GM19372 (cell line): ENCODE measurements at regions not wholly inside any gene's neighbourhood (a gene's known extent, or its start where the extent isn't known, plus 50 kb on each side); places are given as distances from the start of the nearest gene placed in this dataset.
"Not testable (repeated sequence)": the region's sequence is repeated elsewhere in the genome, so short reads cannot be mapped to it uniquely, and the experiment has no call there.

Experiments
- ATAC-seq: cut with Tn5 transposase; IDR thresholded peaks from one replicate; pipeline ENCODE4 v1.9.1; 2021; ENCODE audit warnings: mild to moderate bottlenecking, low read depth, moderate library complexity; ENCODE audit not compliant: unreplicated experiment

DNA sequence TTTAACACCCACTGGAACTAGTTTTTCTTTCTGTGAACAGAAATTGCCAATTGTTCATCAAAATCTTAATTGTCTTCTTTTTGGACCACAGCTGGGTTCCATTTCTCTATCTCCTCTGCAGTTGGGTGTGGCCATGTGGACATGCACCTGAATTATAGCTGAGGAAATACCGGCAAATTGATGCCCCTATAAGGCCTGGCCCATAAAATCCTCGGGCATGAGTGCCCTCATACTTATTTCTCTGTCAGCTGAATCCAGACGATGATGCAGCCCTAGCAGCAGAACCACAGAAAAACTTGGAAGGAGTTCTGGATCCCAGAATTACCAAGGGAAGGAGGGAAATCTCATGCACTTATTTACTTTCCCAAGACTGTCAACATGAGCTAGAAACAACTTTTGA, 249.0 kb downstream of the CYRIA start:
- ATAC-seq: no peak

DNA sequence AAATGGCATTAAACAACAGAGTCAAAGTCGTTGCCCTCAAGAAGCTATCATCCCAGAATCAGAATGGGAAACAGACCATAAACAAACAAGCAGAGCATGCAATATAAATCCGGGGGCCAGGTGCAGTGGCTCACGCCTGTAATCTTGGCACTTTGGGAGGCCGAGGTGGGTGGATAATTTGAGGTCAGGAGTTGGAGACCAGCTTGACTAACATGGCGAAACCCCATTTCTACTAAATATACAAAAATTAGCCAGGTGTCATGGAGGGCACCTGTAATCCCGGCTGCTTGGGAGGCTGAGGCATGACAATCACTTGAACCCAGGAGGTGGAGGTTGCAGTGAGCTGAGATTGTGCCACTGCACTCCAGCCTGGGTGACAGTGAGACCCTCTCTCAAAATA, 249.8 kb downstream of the CYRIA start:
- ATAC-seq: not testable (repeated sequence)

DNA sequence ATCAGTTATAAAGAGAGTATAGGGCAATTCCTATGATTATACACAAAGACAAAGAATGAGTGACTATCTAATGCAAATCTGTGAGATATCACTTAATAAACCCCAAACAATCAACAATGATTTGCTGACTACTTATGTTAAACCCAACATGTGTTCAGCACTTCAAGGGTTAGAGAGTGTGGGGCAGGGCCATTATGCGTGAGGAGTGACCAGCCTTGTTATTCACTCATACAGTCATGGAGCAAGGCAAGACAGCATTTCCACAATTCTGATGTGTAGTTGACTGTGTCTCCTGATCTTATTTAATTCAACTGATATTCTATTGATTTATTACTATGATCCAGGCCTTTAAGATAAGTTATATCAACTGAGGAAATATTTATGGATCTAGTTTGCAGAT, 251.7 kb downstream of the CYRIA start:
- ATAC-seq: no peak

DNA sequence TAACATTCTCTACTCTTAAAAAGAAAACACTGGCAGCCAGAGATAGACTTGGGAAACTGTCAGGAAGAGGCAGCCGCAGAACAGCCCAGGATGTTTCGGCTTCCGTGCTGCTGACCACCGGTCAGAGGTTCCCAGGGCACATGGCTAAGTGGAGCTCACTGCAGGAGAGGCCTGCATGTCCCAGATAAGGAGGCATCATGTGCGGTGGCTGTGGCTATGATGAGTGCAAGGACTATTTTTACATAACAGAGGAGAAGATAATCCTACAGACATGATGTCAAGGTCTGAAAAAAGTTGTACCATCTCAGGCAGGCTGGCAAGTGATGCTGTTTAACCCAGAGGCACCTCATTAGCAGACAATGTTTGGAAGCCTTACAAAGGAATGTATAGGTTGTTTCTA, 252.3 kb downstream of the CYRIA start:
- no peak for ATAC-seq

DNA sequence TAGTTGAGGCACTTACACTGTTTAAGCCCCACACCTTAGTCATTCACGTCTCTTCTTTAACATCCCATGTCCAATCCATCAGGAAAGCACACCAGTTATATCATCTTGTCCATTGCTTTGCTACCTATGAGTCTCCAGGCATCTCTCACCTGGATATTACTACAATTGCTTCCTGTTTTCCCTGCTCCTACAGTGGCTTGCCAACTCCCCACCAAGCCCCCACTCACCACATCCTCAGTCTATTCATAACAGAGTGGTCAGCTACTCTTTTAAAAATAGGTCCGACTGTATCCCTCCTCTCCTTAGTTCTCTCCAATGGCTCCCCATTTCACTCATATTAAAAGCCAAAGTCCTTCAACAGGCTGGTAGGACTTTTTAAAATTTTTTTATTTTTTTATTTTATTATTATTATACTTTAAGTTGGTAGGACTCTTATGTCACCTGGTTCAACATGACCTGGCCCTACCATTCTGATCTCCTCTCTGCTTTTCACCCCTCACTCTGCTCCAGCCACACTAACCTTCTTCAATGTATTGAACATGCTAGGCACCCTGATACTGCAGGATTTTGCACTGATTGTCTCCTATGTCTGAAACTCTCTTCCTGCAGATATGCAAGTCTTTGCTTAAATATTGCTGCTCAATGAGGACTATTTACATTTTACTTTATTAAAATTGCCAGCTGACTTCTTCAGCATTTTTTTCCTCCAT, 253.2 kb downstream of the CYRIA start:
- ATAC-seq: no peak

DNA sequence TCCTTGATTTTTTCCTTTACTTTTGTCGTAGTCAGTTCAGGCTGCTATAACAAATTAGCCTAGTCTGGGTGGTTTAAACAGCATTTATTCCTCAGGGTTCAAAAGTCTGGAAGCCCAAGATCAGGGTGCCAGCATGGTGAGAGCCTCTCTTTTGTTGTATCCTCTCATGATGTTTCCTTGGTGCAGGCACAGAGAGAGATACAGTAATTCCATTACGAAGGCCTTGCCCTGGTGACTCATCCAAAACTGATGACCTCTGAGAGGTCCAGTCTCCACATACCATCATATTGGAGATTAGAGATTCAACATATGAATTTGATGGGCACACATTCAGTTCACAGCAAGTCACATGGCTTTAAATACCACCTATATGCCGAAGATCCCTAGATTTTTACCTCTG, 253.8 kb downstream of the CYRIA start:
- ATAC-seq: no peak

DNA sequence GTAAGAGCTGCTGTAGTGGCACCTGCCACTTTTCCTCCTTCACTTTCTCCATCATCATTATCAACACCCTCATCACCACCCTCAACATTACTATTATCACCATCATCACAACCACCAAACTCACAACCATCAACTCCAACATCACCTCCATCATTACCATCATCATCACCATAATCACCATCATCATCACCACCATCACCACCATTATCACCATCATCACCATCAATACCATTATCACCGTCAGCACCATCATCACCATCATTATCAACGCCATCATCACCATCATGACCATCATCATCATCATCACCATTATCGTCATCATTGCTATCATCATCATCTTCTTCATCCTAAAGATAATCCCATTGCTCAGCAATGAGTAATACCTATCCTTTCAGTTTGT, 255.8 kb downstream of the CYRIA start:
- ATAC-seq: no peak

DNA sequence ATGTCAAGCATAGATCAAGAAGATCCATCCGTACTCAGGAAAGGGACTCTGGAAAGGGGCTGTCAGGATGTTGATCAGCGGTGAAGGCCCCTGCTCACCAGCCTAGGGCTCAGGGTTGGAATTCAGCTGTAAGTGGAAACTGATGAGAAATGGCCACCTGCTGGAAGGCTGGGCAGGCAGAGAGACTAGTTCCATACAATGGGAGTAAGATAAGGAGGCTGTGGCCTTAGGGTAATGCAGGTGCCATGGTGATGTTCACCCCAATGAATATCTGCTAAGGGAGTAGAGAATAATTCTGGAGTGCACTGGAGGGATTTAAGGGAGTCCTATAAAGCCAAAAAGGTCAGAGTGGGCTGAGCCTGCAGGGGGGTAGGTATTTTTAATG, 256.6 kb downstream of the CYRIA start:
- ATAC-seq: no peak

DNA sequence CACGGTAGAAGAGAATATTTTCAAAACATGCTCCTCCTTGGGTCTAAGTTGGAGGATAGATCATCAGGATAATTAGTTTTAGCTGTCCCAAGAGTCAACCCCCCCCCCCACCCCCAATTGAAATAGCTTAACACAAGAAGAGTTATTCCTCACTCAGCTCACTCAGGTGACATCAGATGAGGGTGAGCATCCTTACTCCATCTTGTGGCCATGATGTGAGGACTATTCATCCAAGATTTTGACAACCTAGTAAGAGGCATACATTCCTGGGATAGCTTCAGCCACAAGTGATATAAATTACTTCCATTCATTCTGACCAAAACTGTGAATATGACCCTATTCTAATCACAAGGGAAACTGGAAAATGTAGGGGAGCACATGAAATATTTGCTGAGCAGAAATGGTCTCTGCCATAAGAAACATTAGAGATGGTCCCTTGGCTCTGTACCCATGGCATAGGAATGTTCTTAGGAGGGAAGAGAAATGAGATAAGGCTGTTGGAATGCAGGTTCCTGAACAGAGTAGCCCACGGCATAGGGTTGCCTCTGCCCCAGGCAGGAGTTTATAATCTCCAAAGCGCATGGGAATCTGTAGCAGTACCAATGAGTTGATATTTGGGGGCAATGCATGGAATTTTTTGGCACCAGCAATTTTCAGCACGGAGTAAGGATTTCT, 257.2 kb downstream of the CYRIA start:
- no peak for ATAC-seq

DNA sequence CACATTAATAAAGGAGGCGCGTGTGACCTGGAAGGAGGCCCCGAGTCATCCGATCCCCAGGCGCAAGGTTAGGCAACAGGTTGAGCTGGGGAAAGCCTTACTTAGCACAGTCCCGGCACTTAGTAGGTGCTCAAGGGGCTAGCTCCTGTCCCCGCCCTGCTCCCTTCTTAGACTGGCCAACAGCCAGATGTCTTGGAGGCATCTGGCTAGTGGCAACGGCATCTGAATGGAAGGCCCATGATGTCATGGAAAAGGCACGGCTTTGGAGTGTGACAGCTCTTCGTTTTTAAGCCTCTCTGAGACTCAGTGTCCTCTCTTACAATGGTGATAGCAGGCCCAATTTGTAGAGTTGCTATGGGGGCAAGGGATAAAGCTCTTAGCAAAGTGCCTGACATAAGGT, 258.3 kb downstream of the CYRIA start:
- ATAC-seq: no peak

DNA sequence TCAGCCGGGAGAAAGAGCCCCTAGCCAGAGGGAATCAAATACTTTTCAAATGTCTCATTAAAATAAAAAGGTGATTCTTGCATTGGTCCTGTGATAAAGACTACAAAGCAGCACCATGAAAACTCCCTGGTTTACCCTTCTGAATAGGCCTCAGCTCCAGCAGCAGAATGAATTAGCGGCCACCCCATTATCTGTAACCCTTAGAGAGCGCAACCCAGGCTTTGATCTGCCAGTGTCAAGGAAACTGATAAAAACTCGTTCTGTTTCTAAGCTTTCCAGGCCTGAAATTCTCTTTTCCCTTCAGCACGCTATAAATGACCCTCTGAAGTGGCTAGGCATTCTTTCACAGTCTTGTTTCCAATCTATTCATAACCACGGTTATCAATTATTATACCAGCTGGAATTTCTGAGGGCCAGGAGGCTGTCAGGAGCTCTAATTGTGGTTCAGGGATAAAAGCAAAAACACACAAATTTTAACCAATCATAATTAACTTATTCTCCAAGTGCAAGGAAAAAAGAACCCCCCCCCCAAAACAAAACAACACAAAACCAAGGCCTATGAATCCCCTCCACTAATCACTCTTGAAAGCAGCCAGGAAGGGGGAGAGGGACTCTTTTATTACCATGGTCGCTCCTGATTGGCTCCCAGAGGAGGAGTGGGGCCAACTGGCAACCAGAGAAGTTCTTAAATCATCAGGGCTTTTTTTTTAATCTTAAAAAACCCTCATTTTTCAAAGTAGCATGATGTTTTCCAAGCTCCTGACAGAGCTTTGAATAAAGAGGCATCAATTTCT, 258.9 kb downstream of the CYRIA start:
- no peak for ATAC-seq

DNA sequence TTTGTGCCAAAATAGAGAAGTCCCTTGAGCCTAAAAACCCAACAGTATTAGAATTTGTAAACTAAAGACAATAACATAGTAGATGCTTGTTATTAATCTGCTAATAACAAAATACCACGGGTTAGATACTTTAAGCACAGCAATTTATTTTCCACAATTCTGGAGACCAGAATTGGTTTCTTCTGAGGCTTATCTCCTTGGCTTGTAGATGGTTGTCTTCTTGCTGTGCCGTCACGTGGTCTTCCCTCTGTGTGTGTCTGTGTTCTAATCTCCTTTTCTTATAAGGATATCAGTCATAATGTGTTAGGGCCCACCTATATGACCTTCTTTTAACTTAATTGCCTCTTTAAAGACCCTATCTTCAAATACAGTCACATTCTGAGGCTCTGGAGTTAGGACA, 260.1 kb downstream of the CYRIA start:
- ATAC-seq: no peak

DNA sequence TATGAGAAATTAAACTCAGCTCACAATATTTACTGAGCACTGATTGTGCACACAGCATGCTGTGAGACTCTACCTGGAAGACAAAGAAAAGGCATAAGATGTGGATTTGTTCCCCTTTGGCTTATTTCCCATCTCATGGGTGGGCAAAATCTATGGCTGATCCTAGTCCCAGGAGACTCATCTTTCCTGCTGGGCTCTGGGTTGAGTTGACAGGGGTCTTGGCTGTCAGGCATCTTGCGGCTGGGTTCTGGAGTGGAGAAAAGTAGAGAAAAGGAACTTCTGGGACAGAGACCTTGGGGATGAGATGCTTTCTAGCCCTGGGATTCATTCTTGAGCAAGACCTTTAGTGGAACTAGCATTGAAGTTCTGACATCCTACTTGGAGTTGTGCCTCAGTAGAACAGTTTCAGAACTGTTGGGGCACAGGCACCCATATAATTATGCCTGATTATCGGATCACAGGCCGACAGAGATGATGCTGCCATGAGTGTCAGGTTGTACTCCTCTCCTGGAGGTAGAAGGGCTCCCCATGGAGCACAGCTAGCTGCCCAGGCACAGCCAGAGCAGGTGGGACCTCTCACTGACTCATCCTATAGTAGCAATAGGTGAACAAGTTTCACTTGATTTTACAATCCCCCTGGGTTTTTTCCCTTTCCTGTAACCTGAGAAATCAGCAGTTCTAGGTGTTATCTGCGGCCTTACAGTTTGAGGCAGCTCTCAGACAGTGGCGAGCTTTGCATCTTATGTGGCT, 260.9 kb downstream of the CYRIA start:
- ATAC-seq: no peak

DNA sequence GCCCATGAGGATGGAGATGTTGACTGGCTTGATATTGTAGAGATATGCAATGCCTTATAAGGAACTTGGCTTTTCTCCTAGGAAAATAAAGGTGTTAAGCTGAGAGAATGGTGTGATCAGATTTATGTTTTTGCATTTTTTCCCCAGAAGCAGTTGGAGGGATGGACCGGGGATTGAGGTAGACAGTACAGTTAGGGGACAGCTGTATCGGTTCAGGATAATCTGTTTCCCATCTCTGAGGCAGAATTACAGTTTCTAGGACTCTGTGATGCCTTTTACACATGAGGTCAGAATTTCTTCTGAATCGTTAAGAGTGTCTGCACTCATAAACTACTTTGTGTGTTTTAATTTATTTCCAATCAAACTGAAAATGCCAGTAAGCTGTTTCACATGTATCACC, 261.5 kb downstream of the CYRIA start:
- no peak for ATAC-seq

DNA sequence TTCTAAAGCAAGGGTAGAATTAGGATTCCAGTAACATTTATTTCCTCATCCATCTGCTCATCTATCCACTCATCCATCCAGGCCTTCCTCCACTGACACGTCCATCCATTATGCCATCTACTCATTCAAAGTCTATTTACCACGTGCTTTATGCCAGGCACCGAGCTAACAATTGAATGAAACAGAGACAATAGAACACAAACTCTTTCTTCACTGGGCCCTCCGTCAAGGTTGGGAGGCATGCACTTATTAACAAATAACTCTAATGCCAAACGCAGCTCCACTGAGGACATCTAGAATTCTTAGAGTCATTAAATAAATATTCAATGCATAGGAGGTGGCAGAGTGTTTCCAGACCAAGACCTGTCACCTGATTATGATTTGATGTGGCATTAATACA, 262.7 kb downstream of the CYRIA start:
- no peak for ATAC-seq

DNA sequence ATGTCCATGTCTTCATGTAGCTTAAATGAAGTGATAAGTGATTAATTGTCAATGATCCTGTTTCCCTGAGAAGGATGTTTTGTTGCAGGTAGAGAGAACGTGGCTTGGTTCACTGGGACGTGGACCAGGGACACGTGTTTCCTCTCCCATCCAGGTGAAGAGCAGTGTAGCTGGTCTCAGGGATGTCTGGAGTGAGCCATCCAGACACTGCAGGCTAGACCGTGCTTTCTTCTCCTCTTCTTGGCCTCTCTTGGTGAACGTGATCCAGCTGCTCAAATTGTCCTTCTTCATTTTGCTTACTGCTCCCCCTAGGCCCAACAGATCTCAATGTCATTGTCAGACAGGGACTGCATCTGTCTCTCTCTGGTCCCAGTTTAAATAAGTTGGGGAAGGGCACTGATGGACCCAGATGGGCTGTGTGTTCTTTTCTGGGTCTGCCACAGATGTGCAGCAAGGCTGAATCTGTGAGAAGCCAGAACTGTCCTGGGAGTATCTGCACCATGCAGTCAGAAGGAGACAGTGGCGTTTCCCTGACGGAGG, 263.8 kb downstream of the CYRIA start:
- ATAC-seq: no peak

DNA sequence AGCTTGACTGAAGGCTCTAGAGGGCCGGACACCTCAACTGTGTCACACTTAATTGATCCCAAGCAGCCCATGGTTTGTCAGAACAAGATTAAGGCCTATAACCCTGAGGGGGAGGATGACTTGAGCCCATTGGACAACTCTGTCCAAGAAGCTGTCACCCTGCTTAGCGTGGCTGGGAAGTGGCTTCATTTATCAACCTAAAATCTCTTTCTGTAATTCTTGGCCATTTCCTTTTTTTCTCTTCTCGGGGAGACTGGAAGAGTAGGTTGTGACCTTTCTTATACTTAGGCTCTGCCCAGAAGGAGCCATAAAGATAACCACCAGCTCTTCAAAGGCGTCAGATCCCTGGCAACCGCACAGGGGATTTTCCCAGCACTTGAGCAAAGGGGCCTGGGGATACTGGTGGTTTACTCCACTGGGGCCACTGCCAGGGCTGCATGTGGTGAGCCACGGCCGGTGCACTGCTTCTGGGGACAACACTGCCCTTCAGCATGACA, 265.5 kb downstream of the CYRIA start:
- no peak for ATAC-seq

DNA sequence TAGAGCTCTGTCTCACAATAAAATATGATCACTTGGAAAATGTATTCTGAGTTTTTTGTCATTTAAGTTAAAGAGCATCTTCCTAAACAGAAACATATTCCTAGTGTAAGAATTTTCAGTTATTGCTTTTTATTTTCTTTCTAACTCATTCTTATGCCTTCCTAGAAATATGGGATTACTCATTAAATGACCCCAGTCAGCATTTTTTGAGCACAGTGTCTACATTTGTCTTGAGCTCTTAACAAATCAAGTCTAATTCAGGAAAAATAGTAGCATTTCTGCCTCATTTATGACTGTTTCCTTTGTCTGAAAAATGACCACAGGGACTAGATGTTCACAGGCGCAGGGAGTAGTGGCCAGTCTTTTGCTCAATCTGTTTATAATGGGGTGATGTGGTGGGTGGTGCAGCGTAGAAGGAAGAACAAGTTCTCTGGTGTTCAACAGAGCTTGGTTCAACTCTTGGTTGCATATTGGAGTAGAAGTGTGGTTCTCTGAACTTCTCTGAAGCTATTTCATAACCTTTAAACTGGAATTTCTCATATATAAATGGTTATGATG, 267.1 kb downstream of the CYRIA start:
- no peak for ATAC-seq

DNA sequence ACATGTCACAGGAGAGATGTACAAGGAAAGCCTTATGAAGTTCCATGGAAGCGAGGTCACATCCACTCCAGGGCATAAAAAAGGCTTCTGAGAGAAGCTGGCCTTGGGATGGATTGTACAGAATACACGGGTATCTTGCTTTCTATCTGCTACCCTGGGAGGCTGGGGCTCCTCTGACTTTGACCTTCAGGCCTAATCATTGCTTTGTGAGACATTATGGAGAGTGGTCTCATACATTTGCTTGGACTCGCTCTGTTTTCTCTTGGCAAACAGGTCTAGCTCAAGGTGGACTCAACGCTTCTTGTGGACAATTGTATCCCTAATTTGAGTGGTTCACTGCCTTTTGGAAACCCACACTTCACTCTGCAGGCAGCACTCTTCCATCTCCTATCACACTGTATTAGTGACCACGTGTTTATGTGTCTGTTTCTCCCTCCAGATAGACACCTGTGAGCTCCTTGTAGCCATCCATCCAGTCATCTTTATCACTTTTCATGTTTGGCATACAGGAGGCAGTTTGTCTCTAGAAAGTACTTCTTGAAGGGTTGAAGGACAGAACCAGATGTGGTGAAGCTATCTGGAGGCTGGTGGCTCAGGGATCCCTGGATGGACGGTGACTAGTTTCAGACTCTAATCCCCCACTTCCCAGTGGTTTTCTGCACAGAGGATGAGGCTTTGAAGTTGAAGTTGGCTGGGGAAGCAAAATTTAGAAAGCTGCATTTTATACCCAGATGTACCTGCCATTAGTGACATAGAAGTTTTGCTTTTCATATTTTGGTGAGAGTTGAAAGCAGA, 267.8 kb downstream of the CYRIA start:
- no peak for ATAC-seq
